Stimulated activated CD8-positive, alpha-beta memory T cell treated with anti-CD3 and anti-CD28 coated beads, Interleukin-4, amount 100 ng/mL, for 24 hours (primary cell): ENCODE measurements at regions not wholly inside any gene's neighbourhood (a gene's known extent, or its start where the extent isn't known, plus 50 kb on each side); places are given as distances from the start of the nearest gene placed in this dataset.

ENCODE experiments used
- DNase-seq: peaks from one replicate; pipeline ENCODE4 v3.0.0-alpha.2; 2020; ENCODE audit warnings: low read depth

- no peak for DNase-seq
These were observed 239.1 kb downstream of the KLF12 start for GRCh38 chr13:73894995-73895571.

- DNase-seq: no peak
These were observed 240.4 kb downstream of the KLF12 start for GRCh38 chr13:73893833-73894232.

- DNase-seq: no peak
These were observed 242.4 kb downstream of the KLF12 start for GRCh38 chr13:73891805-73892204.

- no peak for DNase-seq
These were observed 251.0 kb downstream of the KLF12 start for GRCh38 chr13:73883162-73883561.

- no peak for DNase-seq
These were observed 253.8 kb downstream of the KLF12 start for GRCh38 chr13:73880365-73880764.

GRCh38 chr13:73879346-73880015 is 254.7 kb downstream of the KLF12 start:
- DNase-seq: no peak

- DNase-seq: no peak
These were observed 256.8 kb downstream of the KLF12 start for GRCh38 chr13:73877399-73877798.

GRCh38 chr13:73876323-73876722 is 257.9 kb downstream of the KLF12 start:
- DNase-seq: no peak

GRCh38 chr13:73873940-73874830 is 260.0 kb downstream of the KLF12 start:
- DNase-seq: no peak

- DNase-seq: no peak
These were observed 261.8 kb downstream of the KLF12 start for GRCh38 chr13:73872397-73872796.

GRCh38 chr13:73870970-73871935 is 263.0 kb downstream of the KLF12 start:
- DNase-seq: no peak

GRCh38 chr13:73870036-73870741 is 264.0 kb downstream of the KLF12 start:
- no peak for DNase-seq

- DNase-seq: no peak
These were observed 269.2 kb downstream of the KLF12 start for GRCh38 chr13:73865027-73865426.

GRCh38 chr13:73861136-73861535 is 273.1 kb downstream of the KLF12 start:
- no peak for DNase-seq

- no peak for DNase-seq
These were observed 273.7 kb downstream of the KLF12 start for GRCh38 chr13:73860501-73860900.

GRCh38 chr13:73859841-73860240 is 274.4 kb downstream of the KLF12 start:
- no peak for DNase-seq

GRCh38 chr13:73857106-73857505 is 277.1 kb downstream of the KLF12 start:
- DNase-seq: no peak

GRCh38 chr13:73851104-73851503 is 283.1 kb downstream of the KLF12 start:
- no peak for DNase-seq

- no peak for DNase-seq
These were observed 283.9 kb downstream of the KLF12 start for GRCh38 chr13:73850104-73850873.

- DNase-seq: no peak
These were observed 284.9 kb downstream of the KLF12 start for GRCh38 chr13:73849292-73849691.
